Psoas muscle (tissue), 7 donors: ENCODE measurements at regions not wholly inside any gene's neighbourhood (a gene's known extent, or its start where the extent isn't known, plus 50 kb on each side); places are given as distances from the start of the nearest gene placed in this dataset.

ENCODE experiments used
- ATAC-seq, 4 donors: fragments of 200-7000 bp; cut with Tn5 transposase; one replicate each; pipeline ENCODE4 v1.9.1; 2020; ENCODE audit warnings: moderate library complexity in 3 of 4, mild to moderate bottlenecking in 2 of 4
- DNase-seq, 2 donors: peaks; one replicate each; pipeline ENCODE4 v3.0.0-alpha.2; 2020
- H3K27ac ChIP-seq: fragments of 200-600 bp; one replicate; pipeline ENCODE4 v1.8.0; 2022
- H3K27me3 ChIP-seq, 3 donors: fragments of 200-600 bp in 1 of 3; one replicate each; pipeline versions ENCODE4 v1.6.1 to v1.8.0; 2013 to 2022; ENCODE audit warnings: low read length in 2 of 3, mild to moderate bottlenecking in 2 of 3, moderate library complexity in 1 of 3; ENCODE audit not compliant: insufficient read depth in 3 of 3
- H3K36me3 ChIP-seq, 2 donors: fragments of 200-600 bp in 1 of 2; one replicate each; pipeline versions ENCODE4 v1.6.1 to v1.8.0; 2013 to 2022; ENCODE audit warnings: low read depth in 1 of 2, mild to moderate bottlenecking in 1 of 2, moderate library complexity in 1 of 2; ENCODE audit not compliant: insufficient read depth in 1 of 2
- H3K4me1 ChIP-seq: fragments of 200-600 bp; one replicate; pipeline ENCODE4 v1.8.0; 2022
- H3K4me3 ChIP-seq: fragments of 200-600 bp; one replicate; pipeline ENCODE4 v1.8.0; 2022; ENCODE audit warnings: mild to moderate bottlenecking
- H3K9me3 ChIP-seq: fragments of 200-600 bp; one replicate; pipeline ENCODE4 v1.8.0; 2022
- WGBS, 3 donors: extraction: QIAGEN DNeasy Blood & Tissue Kit; methylation state at CpG; one replicate each; pipeline versions ENCODE4 v1.1.6 to v1.1.7; 2013; 5-methylcytosine and 5-hydroxymethylcytosine counted together
- intact Hi-C, 2 donors: fragments of 100-400 bp; cut with DNase I; formaldehyde crosslinking; loops; one replicate each; pipeline versions ENCODE4 v1.11.0 to v1.14.2; 2022
- TF ChIP-seq, protein P1 (sequence below): fragments of 200-600 bp; IDR thresholded peaks from one replicate; pipeline ENCODE4 v1.8.0; 2022; ENCODE audit warnings: antibody characterized with exemption
- donor health status: healthy with polysubstance abuse.
- donor health status: DM: no; HTN: no; CAD: no; lungs with moderate emphysema.
- donor health status: Bipolar disorder and iron deficiency.
- donor health status: healthy.
- donor health status: DM: yes; HTN: yes; CAD: no.
- donor health status: DM: no; HTN: no; CAD: no.
- donor health status: DM: yes; HTN: yes; CAD: no.

DNA sequence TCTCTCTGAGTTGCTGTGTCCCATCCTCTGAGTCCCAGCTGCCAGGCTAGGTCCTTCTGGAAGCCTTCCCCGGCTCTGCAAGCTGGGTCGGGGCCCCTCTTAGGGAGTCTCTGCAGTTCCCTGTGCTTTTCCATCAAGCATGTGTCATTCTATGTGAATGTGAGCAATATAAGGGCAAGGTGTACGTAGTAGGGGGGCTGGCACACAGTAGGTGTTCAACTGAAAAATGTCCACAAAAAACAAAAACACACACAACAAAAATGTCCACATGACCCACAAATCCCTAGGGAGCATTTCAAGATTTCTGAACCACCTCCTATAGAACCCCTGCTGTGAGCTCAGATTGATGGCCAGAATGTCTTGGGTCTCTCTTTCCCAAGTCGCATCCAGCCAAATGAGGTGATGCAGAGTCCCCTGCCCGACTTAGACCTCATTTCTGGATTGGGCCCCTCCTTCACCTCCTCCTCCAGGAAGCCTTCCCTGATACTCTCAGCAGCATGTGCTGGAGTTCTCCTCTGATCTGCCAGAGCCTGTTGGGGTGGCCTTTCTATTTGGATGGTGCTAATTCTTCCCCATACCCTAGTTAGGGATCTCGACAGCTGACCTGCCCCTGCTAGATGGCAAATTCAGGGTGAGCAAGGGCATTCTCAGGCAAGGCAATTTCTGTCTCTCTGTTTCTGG lies 196.1 kb upstream of the LHX5 start:
- H3K9me3 ChIP-seq: no peaks in the 10 kb centered on the region
- intact Hi-C loops: no loop called here
- H3K27ac ChIP-seq: no peak overlapping the region
- H3K4me3 ChIP-seq: no peak overlapping the region
- H3K36me3 ChIP-seq: no peaks in the 10 kb centered on the region
- H3K4me1 ChIP-seq: no peaks in the 10 kb centered on the region
- 44 to 50% (median 44%) methylated on average over 6 of the region's 6 CpGs for WGBS, 3 donors
- no peak for ATAC-seq
- peaks cover 7 to 44% (median 22%) of the 10 kb centered on the region in 3 donors for H3K27me3 ChIP-seq
- TF ChIP-seq, protein P1, sequence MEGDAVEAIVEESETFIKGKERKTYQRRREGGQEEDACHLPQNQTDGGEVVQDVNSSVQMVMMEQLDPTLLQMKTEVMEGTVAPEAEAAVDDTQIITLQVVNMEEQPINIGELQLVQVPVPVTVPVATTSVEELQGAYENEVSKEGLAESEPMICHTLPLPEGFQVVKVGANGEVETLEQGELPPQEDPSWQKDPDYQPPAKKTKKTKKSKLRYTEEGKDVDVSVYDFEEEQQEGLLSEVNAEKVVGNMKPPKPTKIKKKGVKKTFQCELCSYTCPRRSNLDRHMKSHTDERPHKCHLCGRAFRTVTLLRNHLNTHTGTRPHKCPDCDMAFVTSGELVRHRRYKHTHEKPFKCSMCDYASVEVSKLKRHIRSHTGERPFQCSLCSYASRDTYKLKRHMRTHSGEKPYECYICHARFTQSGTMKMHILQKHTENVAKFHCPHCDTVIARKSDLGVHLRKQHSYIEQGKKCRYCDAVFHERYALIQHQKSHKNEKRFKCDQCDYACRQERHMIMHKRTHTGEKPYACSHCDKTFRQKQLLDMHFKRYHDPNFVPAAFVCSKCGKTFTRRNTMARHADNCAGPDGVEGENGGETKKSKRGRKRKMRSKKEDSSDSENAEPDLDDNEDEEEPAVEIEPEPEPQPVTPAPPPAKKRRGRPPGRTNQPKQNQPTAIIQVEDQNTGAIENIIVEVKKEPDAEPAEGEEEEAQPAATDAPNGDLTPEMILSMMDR: no peak
- no peak for DNase-seq

DNA sequence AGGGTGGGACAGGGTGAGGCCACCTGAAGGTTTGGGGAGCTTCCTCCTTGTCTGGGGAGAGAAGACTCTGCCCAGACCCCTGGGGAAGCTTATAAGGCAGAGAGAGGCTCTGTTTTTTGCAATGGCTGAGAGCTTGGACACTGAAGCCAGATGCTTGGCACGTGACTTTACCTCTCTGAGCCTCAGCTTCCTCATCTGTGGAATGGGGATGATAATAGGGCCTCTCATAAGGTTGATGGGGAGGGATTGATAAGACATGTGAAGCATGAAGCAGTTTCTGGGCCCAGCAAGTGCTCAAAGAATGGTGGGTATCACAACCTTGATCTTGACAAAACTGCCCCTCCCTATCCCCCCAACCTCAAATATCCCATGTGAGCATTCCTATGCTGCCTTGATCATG lies 195.4 kb upstream of the LHX5 start:
- TF ChIP-seq, protein P1: no peak
- H3K9me3 ChIP-seq: no peaks in the 10 kb centered on the region
- ATAC-seq (no peak), DNase-seq (no peak)
- WGBS, 3 donors: 72 to 83% (median 73%) methylated on average over 1 of the region's 1 CpG
- intact Hi-C loops: no loop called here
- H3K4me3 ChIP-seq: no peak overlapping the region
- peaks cover 4 to 38% (median 22%) of the 10 kb centered on the region in 3 donors for H3K27me3 ChIP-seq
- no peaks in the 10 kb centered on the region for H3K4me1 ChIP-seq
- H3K36me3 ChIP-seq: no peaks in the 10 kb centered on the region
- H3K27ac ChIP-seq: no peak overlapping the region

DNA sequence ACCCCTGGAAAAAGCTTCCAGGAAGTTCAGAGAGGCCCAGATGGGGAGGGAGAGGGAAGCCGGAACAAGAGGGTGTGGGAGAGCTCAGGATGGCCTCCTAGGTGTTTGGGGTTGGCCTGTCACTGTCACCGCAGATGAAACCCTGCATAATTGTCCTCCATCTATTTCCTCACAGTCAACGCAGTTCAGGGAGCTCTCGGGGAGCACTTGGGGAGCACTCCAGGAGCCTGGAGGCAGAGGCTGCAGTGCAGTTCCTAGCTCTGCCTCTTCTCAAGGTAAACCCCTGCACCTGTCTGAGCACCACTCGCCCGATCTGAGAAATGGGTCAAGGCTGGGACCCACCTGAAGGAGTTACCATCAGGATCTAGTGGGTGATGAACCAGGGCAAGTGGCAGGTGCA lies 194.6 kb upstream of the LHX5 start:
- H3K27ac ChIP-seq: no peak overlapping the region
- no peak overlapping the region for H3K4me3 ChIP-seq
- DNase-seq (no peak), ATAC-seq (no peak)
- H3K27me3 ChIP-seq: peaks cover 4 to 35% (median 17%) of the 10 kb centered on the region in 3 donors
- H3K4me1 ChIP-seq: no peaks in the 10 kb centered on the region
- intact Hi-C loops: no loop called here
- TF ChIP-seq, protein P1: no peak
- 70 to 74% (median 74%) methylated on average over 6 of the region's 6 CpGs for whole genome bisulfite sequencing, 3 donors
- no peaks in the 10 kb centered on the region for H3K36me3 ChIP-seq
- no peaks in the 10 kb centered on the region for H3K9me3 ChIP-seq

DNA sequence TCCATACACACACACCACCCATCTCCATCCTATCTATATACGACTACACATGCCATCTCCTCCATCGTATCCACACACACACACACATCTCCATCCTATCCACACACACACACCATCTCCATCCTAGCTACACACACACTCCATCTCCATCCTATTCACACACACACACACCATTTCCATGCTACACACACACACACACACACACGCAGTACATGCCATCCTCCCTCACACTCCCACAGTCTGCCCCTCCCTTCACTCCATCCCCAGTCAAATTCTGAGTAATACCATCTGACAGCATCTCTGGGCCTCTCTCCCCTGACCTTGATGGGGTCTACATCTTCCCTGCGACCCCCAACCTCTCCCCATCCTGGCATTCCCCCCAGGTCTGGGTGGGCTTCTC lies 193.8 kb upstream of the LHX5 start:
- no peak overlapping the region for H3K27ac ChIP-seq
- no peaks in the 10 kb centered on the region for H3K9me3 ChIP-seq
- no peaks in the 10 kb centered on the region for H3K36me3 ChIP-seq
- H3K4me3 ChIP-seq: no peak overlapping the region
- H3K4me1 ChIP-seq: no peaks in the 10 kb centered on the region
- ATAC-seq: no peak
- 82 to 91% (median 89%) methylated on average over 4 of the region's 4 CpGs for WGBS, 3 donors
- intact Hi-C loops: no loop called here
- H3K27me3 ChIP-seq: peaks cover 4 to 35% (median 14%) of the 10 kb centered on the region in 3 donors
- no peak for DNase-seq
- TF ChIP-seq, protein P1: no peak

DNA sequence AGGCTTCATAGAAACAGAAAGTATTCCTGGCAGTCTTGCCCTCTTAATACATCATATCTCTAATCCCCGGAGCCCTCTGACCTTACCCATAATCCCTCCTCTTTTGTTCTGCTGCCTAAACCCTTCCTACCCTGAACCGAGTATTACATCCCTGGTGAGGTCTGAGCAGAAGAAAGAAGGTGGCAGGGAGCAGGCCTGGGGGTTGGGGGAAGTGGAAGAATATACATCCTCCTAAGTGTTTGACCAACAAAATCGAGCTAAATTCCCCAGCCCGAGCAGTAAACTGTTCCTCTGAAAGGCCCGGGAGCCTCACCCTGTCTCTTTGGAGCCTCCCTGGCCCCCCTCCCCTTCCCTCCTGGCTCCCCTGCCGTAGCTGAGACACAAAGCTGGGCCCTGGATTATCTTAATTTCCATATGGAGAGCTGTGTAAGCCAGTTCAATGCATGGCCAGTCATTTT lies 192.6 kb upstream of the LHX5 start:
- 23 to 34% (median 26%) methylated on average over 6 of the region's 6 CpGs for WGBS, 3 donors
- intact Hi-C loops: no loop called here
- Histone ChIP-seq H3K9me3 (no peaks in the 10 kb centered on the region), H3K27ac (no peak overlapping the region), H3K4me3 (no peak overlapping the region), H3K4me1 (no peaks in the 10 kb centered on the region), H3K36me3 (no peaks in the 10 kb centered on the region), H3K27me3 (peaks cover 4 to 24% (median 14%) of the 10 kb centered on the region in 3 donors)
- TF ChIP-seq, protein P1: no peak
- no peak for ATAC-seq
- DNase-seq: no peak
